ENCODE measurements at regions not wholly inside any gene's neighbourhood (a gene's known extent, or its start where the extent isn't known, plus 50 kb on each side); places are given as distances from the start of the nearest gene placed in this dataset.

GRCh38 chr3:25226747-25227146 is 201.3 kb upstream of the RARB start:
- no peak for TF ChIP-seq CTCF (IDR thresholded peaks at IDR 0.05; ENCODE audit: insufficient read depth, low read length, missing control alignments)
- DNase-seq (ENCODE audit: low read depth, low spot score) = no peak
- ChIA-PET CTCF (no interaction called here), POLR2A (no interaction called here)
- H3K4me3 ChIP-seq (ENCODE audit: low read depth, low read length) = no peak overlapping the region

- ChIA-PET CTCF (no interaction called here), POLR2A (no interaction called here)
- H3K4me3 ChIP-seq (ENCODE audit: low read depth, low read length) = no peak overlapping the region
- no peak for DNase-seq (ENCODE audit: low read depth, low spot score)
- TF ChIP-seq CTCF (IDR thresholded peaks at IDR 0.05; ENCODE audit: insufficient read depth, low read length, missing control alignments) = no peak
Measured at GRCh38 chr3:25229586-25229985, 198.5 kb upstream of the RARB start.

- ChIA-PET CTCF (no interaction called here), POLR2A (no interaction called here)
- no peak for DNase-seq (ENCODE audit: low read depth, low spot score)
- no peak overlapping the region for H3K4me3 ChIP-seq (ENCODE audit: low read depth, low read length)
- TF ChIP-seq CTCF (IDR thresholded peaks at IDR 0.05; ENCODE audit: insufficient read depth, low read length, missing control alignments) = no peak
Measured at GRCh38 chr3:25235031-25235430, 193.0 kb upstream of the RARB start.

GRCh38 chr3:25235466-25235865 is 192.6 kb upstream of the RARB start:
- no peak for TF ChIP-seq CTCF (IDR thresholded peaks at IDR 0.05; ENCODE audit: insufficient read depth, low read length, missing control alignments)
- CTCF ChIA-PET = no interaction called here
- DNase-seq (ENCODE audit: low read depth, low spot score) = no peak
- H3K4me3 ChIP-seq (ENCODE audit: low read depth, low read length) = no peak overlapping the region
- POLR2A ChIA-PET = no interaction called here

- ChIA-PET POLR2A (no interaction called here), CTCF (no interaction called here)
- no peak for TF ChIP-seq CTCF (IDR thresholded peaks at IDR 0.05; ENCODE audit: insufficient read depth, low read length, missing control alignments)
- no peak for DNase-seq (ENCODE audit: low read depth, low spot score)
- H3K4me3 ChIP-seq (ENCODE audit: low read depth, low read length) = no peak overlapping the region
Measured at GRCh38 chr3:25237602-25238001, 190.5 kb upstream of the RARB start.

- TF ChIP-seq CTCF (IDR thresholded peaks at IDR 0.05; ENCODE audit: insufficient read depth, low read length, missing control alignments) = no peak
- no peak for DNase-seq (ENCODE audit: low read depth, low spot score)
- ChIA-PET CTCF (interaction anchor here (1.2 kb wide), 1 partner anchor 356 kb away, joined by 3 read pairs; no protein-coding TSS in a partner anchor), POLR2A (no interaction called here)
- H3K4me3 ChIP-seq (ENCODE audit: low read depth, low read length) = no peak overlapping the region
Measured at GRCh38 chr3:25239042-25239441, 189.0 kb upstream of the RARB start.

All from AG04449 (cell line).